ENCODE measurements at regions not wholly inside any gene's neighbourhood (a gene's known extent, or its start where the extent isn't known, plus 50 kb on each side); places are given as distances from the start of the nearest gene placed in this dataset.

- ChIA-PET POLR2A (ENCODE audit: unreplicated experiment) (no interaction called here), CTCF (no interaction called here)
- Histone ChIP-seq H3K4me2 (ENCODE audit: low read length) (no peak overlapping the region), H3K27ac (ENCODE audit: low read length) (no peak overlapping the region), H3K79me2 (ENCODE audit: low read length) (no peaks in the 10 kb centered on the region), H4K20me1 (ENCODE audit: low read length) (no peaks in the 10 kb centered on the region), H3K4me1 (ENCODE audit: insufficient read depth, low read length) (no peaks in the 10 kb centered on the region), H2AFZ (ENCODE audit: low read length) (no peak overlapping the region), H3F3A (ENCODE audit: low read length, unreplicated experiment) (no peaks in the 10 kb centered on the region), H3K4me3 (ENCODE audit: low read length) (no peak overlapping the region), H3K9me2 (replicated peaks; ENCODE audit: low read length) (no peaks in the 10 kb centered on the region), H3K27me3 (ENCODE audit: low read length) (no peaks in the 10 kb centered on the region), H3K9ac (ENCODE audit: low read length) (no peak overlapping the region), H3K9me3 (ENCODE audit: low read length) (no peaks in the 10 kb centered on the region), H3K36me3 (ENCODE audit: low read depth, low read length) (no peaks in the 10 kb centered on the region)
- BruUV-seq (replicated peaks) = no TSS peak
- DNase-seq = no peak
- no peak for TF ChIP-seq EZH2phosphoT487 (IDR thresholded peaks at IDR 0.05; ENCODE audit: borderline replicate concordance, low read length)
- ATAC-seq = no peak
- intact Hi-C loops (cut with micrococcal nuclease) = no loop called here
These were observed 182.3 kb downstream of the MZT1 start for GRCh38 chr13:72545030-72545719.

DNA sequence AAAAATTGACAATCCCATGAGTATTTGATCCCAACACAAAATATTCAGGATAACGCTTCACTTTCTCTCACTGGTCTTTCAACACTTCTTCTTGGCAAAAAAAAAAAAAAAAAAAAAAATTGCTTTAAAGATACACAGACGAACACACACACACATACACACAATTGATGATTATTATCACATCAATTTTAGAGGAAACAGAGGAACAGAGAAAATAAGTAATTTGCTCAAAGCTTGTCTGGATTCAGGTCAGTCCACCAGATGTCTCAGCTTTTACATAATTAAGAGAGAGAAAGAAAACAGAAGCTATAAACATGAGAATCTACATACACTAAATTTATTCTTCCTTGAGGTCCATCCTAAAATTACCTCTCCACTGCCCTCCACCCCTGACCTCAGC is 183.4 kb downstream of the MZT1 start:
- H3K4me1 ChIP-seq (ENCODE audit: insufficient read depth, low read length) = no peaks in the 10 kb centered on the region
- H3K4me3 ChIP-seq (ENCODE audit: low read length) = no peak overlapping the region
- intact Hi-C loops (cut with micrococcal nuclease) = no loop called here
- H3K9ac ChIP-seq (ENCODE audit: low read length) = no peak overlapping the region
- H3K36me3 ChIP-seq (ENCODE audit: low read depth, low read length) = no peaks in the 10 kb centered on the region
- H3K79me2 ChIP-seq (ENCODE audit: low read length) = no peaks in the 10 kb centered on the region
- H2AFZ ChIP-seq (ENCODE audit: low read length) = no peak overlapping the region
- no peaks in the 10 kb centered on the region for H4K20me1 ChIP-seq (ENCODE audit: low read length)
- ATAC-seq = no peak
- H3K27ac ChIP-seq (ENCODE audit: low read length) = no peak overlapping the region
- no peaks in the 10 kb centered on the region for H3K9me3 ChIP-seq (ENCODE audit: low read length)
- no TSS peak for BruUV-seq (replicated peaks)
- TF ChIP-seq EZH2 (IDR thresholded peaks at IDR 0.05; ENCODE audit: low read length, unreplicated experiment) = no peak
- TF ChIP-seq, protein P1, sequence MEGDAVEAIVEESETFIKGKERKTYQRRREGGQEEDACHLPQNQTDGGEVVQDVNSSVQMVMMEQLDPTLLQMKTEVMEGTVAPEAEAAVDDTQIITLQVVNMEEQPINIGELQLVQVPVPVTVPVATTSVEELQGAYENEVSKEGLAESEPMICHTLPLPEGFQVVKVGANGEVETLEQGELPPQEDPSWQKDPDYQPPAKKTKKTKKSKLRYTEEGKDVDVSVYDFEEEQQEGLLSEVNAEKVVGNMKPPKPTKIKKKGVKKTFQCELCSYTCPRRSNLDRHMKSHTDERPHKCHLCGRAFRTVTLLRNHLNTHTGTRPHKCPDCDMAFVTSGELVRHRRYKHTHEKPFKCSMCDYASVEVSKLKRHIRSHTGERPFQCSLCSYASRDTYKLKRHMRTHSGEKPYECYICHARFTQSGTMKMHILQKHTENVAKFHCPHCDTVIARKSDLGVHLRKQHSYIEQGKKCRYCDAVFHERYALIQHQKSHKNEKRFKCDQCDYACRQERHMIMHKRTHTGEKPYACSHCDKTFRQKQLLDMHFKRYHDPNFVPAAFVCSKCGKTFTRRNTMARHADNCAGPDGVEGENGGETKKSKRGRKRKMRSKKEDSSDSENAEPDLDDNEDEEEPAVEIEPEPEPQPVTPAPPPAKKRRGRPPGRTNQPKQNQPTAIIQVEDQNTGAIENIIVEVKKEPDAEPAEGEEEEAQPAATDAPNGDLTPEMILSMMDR (conservative IDR thresholded peaks at IDR 0.05; ENCODE audit: low read depth, low read length) = no peak
- no peak for TF ChIP-seq EZH2phosphoT487 (IDR thresholded peaks at IDR 0.05; ENCODE audit: borderline replicate concordance, low read length)
- ChIA-PET CTCF (no interaction called here), POLR2A (ENCODE audit: unreplicated experiment) (no interaction called here)
- no peaks in the 10 kb centered on the region for H3K27me3 ChIP-seq (ENCODE audit: low read length)
- no peak for DNase-seq
- no peak overlapping the region for H3K4me2 ChIP-seq (ENCODE audit: low read length)
- H3K9me2 ChIP-seq (replicated peaks; ENCODE audit: low read length) = no peaks in the 10 kb centered on the region
- no peaks in the 10 kb centered on the region for H3F3A ChIP-seq (ENCODE audit: low read length, unreplicated experiment)

- Histone ChIP-seq H3K4me2 (ENCODE audit: low read length) (no peak overlapping the region), H3K27me3 (ENCODE audit: low read length) (no peaks in the 10 kb centered on the region), H3K36me3 (ENCODE audit: low read depth, low read length) (no peaks in the 10 kb centered on the region), H3K9me3 (ENCODE audit: low read length) (no peaks in the 10 kb centered on the region), H3K4me1 (ENCODE audit: insufficient read depth, low read length) (no peaks in the 10 kb centered on the region), H3F3A (ENCODE audit: low read length, unreplicated experiment) (no peaks in the 10 kb centered on the region), H2AFZ (ENCODE audit: low read length) (no peak overlapping the region), H3K9ac (ENCODE audit: low read length) (no peak overlapping the region), H3K4me3 (ENCODE audit: low read length) (no peak overlapping the region), H3K9me2 (replicated peaks; ENCODE audit: low read length) (no peaks in the 10 kb centered on the region), H3K27ac (ENCODE audit: low read length) (no peak overlapping the region), H4K20me1 (ENCODE audit: low read length) (no peaks in the 10 kb centered on the region), H3K79me2 (ENCODE audit: low read length) (no peaks in the 10 kb centered on the region)
- DNase-seq = no peak
- BruUV-seq (replicated peaks) = no TSS peak
- TF ChIP-seq EZH2phosphoT487 (IDR thresholded peaks at IDR 0.05; ENCODE audit: borderline replicate concordance, low read length) (no peak), EZH2 (IDR thresholded peaks at IDR 0.05; ENCODE audit: low read length, unreplicated experiment) (no peak)
- TF ChIP-seq, protein P1 (conservative IDR thresholded peaks at IDR 0.05; ENCODE audit: low read depth, low read length) = no peak
- intact Hi-C loops (cut with micrococcal nuclease) = no loop called here
- ATAC-seq = no peak
- ChIA-PET POLR2A (ENCODE audit: unreplicated experiment) (no interaction called here), CTCF (no interaction called here)
These were observed 185.2 kb downstream of the MZT1 start for GRCh38 chr13:72542241-72542640.
